Activated T-cell treated with anti-CD3 and anti-CD28 coated beads for 24 hours (primary cell): ENCODE measurements at regions not wholly inside any gene's neighbourhood (a gene's known extent, or its start where the extent isn't known, plus 50 kb on each side); places are given as distances from the start of the nearest gene placed in this dataset.

Experiments
- DNase-seq: peaks from one replicate; pipeline ENCODE4 v3.0.0-alpha.2; 2020; ENCODE audit warnings: low read depth

DNA sequence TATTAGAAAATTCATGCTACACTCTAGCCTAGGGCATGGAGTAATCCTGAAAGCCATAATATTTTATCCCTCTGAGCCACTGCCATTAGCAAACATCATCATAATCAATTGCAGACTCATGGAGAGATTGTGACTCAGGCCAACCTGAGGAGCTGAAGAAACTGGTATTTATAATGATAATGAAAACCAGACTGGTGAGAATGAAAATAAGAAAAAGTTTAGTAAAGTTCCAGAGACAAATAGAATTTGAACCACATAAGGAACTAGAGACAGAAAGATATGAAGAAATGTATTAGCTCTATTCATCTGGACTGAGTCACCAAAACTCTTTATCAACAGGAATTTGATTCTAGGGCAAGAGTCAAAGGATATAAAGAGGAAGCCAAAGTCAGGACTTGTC, 158.7 kb downstream of the DRD1 start:
- DNase-seq: no peak

- no peak for DNase-seq
These were observed 159.2 kb downstream of the DRD1 start for GRCh38 chr5:175284806-175285205.

GRCh38 chr5:175282611-175283225, 161.3 kb downstream of the DRD1 start:
- no peak for DNase-seq

DNA sequence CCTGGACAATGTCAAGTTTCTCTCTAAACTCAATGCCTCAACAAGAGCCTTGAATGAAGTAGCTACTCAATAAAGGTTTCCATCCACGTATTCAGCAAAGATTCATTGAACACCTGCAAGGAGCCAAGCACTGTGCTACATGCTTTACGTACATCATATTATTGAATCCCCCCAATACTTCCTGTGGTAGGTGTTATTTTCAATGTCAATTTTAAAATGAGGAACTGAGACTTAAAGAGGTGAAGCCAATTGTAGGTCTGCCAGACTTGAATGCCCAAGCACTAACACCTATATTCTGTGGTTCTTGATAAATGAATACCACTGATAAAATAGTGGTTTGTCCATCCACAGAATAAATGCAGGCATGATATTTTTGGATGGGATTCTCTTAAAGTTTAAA, 162.3 kb downstream of the DRD1 start:
- DNase-seq: no peak

GRCh38 chr5:175281257-175281656, 162.7 kb downstream of the DRD1 start:
- no peak for DNase-seq

GRCh38 chr5:175279506-175279905, 164.5 kb downstream of the DRD1 start:
- no peak for DNase-seq

DNA sequence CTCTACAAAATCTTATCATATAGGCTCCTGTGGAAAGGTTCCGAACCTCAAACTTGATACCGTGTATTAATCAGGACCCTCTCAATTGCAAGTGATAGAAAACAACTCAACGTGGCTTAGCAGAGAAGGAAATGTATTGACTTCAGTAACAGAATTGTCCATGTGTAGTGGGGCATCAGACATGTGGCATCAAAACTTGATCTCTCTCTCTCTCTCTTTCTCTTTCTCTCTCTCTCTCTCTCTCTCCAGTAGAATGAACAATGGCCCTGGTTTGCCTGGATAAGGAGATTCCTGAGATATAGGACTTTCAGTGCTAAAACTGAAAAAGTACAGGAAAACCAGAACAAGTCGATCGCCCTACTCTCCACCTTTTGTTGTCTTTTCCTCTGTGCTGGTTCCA, 168.2 kb downstream of the DRD1 start:
- DNase-seq: no peak

GRCh38 chr5:175275097-175275496, 168.9 kb downstream of the DRD1 start:
- no peak for DNase-seq

- no peak for DNase-seq
These were observed 169.8 kb downstream of the DRD1 start for GRCh38 chr5:175274171-175274570.

DNA sequence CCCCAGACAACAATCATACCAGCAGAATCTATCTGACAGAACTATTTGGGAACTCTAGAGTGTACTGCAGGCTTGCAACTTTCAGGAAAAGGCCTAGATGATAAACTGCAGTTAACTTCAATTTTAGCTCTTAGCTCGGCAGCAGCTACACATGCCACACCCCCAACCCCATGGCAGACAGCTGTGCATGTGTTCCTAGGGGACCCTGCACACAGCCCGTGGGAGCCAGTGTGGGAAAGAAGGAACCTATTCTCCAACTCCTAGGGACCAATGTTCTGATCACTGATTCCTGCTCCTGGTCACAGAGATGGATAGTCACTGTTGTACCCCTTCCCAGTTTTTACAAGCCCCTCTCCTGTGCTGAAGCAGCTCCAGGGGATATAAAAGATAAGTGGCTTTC, 179.6 kb downstream of the DRD1 start:
- no peak for DNase-seq

DNA sequence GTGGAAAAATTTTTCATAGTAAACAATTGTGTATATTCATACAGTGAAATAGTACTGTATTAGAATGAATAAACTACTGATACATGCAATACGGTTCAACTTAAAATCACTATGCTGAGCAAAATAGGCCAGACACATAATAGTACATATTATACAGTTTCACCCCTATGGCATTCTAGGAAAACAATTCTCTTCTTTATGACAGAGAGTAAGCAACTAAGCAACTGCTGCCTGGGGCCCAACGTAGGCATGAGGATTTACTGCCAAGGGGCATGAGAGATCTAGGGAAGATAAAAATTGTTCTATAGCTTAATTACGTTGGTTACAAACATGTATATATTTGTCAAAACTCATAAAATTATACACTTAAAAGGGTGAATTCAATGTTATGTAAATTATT, 180.2 kb downstream of the DRD1 start:
- no peak for DNase-seq

- DNase-seq: no peak
These were observed 182.5 kb downstream of the DRD1 start for GRCh38 chr5:175261526-175261925.

DNA sequence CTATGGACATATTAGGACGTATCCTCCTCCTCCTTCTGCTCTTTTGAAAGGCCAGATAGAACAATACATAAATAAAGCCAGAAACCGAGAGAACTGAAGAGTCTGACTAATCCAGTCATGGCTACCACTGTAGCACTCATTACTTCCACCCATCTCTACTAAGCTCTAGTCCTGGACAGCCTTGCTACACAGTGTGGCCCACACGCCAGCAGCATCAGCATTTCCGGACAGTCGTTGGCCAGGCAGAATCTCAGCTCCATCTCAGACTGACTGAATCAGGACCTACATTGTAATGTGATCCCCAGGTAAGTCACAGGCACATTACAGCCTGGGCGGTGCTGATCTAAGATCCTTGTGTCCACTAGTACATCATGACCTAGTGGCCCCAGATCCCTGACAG, 182.9 kb downstream of the DRD1 start:
- no peak for DNase-seq

- no peak for DNase-seq
These were observed 186.2 kb downstream of the DRD1 start for GRCh38 chr5:175257847-175258194.

- no peak for DNase-seq
These were observed 186.7 kb downstream of the DRD1 start for GRCh38 chr5:175257128-175257846.

- no peak for DNase-seq
These were observed 189.8 kb downstream of the DRD1 start for GRCh38 chr5:175254155-175254554.

DNA sequence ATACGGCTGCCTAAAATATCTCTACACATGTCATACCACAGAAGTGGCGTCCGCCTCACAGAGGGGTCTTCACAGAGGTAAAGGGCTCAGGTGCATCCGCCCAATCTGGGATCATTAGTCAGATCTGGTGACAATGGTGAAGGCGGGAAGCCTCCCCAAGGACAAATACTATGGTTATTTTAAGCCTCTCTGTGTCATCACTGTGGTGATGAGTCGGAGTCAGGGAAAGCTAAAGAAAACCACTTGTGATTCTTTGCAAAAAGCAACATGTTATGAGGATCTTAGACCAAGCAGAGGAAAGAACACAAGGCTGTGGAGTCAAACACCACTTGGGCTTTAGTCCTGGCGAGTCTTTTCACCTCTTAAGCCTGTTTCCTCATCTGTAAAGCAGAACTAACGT, 190.4 kb downstream of the DRD1 start:
- DNase-seq: no peak

- no peak for DNase-seq
These were observed 191.7 kb downstream of the DRD1 start for GRCh38 chr5:175252234-175252805.

GRCh38 chr5:175250426-175250825, 193.6 kb downstream of the DRD1 start:
- DNase-seq: no peak

GRCh38 chr5:175248416-175248905, 195.5 kb downstream of the DRD1 start:
- no peak for DNase-seq

- no peak for DNase-seq
These were observed 197.0 kb downstream of the DRD1 start for GRCh38 chr5:175246889-175247520.

GRCh38 chr5:175246242-175246888, 197.6 kb downstream of the DRD1 start:
- no peak for DNase-seq

- DNase-seq: no peak
These were observed 200.5 kb downstream of the DRD1 start for GRCh38 chr5:175243441-175243840.
